ENCODE measurements at regions not wholly inside any gene's neighbourhood (a gene's known extent, or its start where the extent isn't known, plus 50 kb on each side); places are given as distances from the start of the nearest gene placed in this dataset.

- TF ChIP-seq POLR2A (IDR thresholded peaks at IDR 0.05; ENCODE audit: low read depth, low read length) (no peak), POLR2AphosphoS5 (IDR thresholded peaks at IDR 0.05; ENCODE audit: low read depth, low read length) (no peak), TAF1 (IDR thresholded peaks at IDR 0.05; ENCODE audit: borderline replicate concordance, low read depth, low read length) (no peak)
These were observed 175.6 kb upstream of the PFKP start for GRCh38 chr10:2891770-2892124.

Data from GM12892 (cell line).